Common myeloid progenitor, CD34-positive (primary cell): ENCODE measurements at regions not wholly inside any gene's neighbourhood (a gene's known extent, or its start where the extent isn't known, plus 50 kb on each side); places are given as distances from the start of the nearest gene placed in this dataset.
A peak's percentile ranks its signal among the peaks of the same experiment; 100 is the strongest.

Experiments used
- CTCF ChIA-PET: fragments of 350-600 bp; sonication (Branson Sonifier 250); formaldehyde crosslinking; loops from one replicate; lab custom pipeline; 2021; ENCODE audit warnings: antibody characterized with exemption; lab: Charles Lee
- POLR2A ChIA-PET: fragments of 350-600 bp; sonication (Branson Sonifier 250); formaldehyde crosslinking; loops from one replicate; lab custom pipeline; 2021; ENCODE audit warnings: antibody characterized with exemption; lab: Charles Lee
- DNase-seq, 3 donors: peaks; one replicate each; pipeline versions ENCODE4 v3.0.0 to v3.0.0-alpha.2; 2013
- H3K27ac ChIP-seq, 2 experiments: 1 replicate in 1 of 2; 2 replicates in 1 of 2; pipeline ENCODE4 v1.7.0; 2013; ENCODE audit warnings: inconsistent platforms in 2 of 2, low read length in 2 of 2, mild to moderate bottlenecking in 2 of 2, low read depth in 1 of 2, moderate library complexity in 1 of 2; ENCODE audit not compliant: severe bottlenecking in 2 of 2, insufficient read depth in 1 of 2, poor library complexity in 1 of 2
- H3K27me3 ChIP-seq, 5 experiments: replicated peaks in 2 of 5; 1 replicate in 3 of 5; 2 replicates in 2 of 5; pipeline versions ENCODE4 v1.6.1 to v1.7.0; 2013; ENCODE audit warnings: low read length in 4 of 5, mild to moderate bottlenecking in 2 of 5, moderate library complexity in 2 of 5, inconsistent platforms in 1 of 5; ENCODE audit not compliant: insufficient read depth in 5 of 5, control insufficient read depth in 4 of 5
- H3K36me3 ChIP-seq, 4 experiments: 1 replicate in 2 of 4; 2 replicates in 2 of 4; pipeline versions ENCODE4 v1.6.1 to v1.7.0; 2013; ENCODE audit warnings: low read length in 3 of 4, control low read depth in 1 of 4, mild to moderate bottlenecking in 1 of 4; ENCODE audit not compliant: control insufficient read depth in 4 of 4, insufficient read depth in 4 of 4
- H3K4me1 ChIP-seq, 4 experiments: 1 replicate in 3 of 4; 2 replicates in 1 of 4; pipeline versions ENCODE4 v1.6.1 to v1.7.1; 2013; ENCODE audit warnings: low read length in 3 of 4, mild to moderate bottlenecking in 3 of 4, control low read depth in 1 of 4, inconsistent platforms in 1 of 4, moderate library complexity in 1 of 4; ENCODE audit not compliant: control insufficient read depth in 4 of 4, insufficient read depth in 4 of 4; ENCODE audit errors: control extremely low read depth in 1 of 4
- H3K4me3 ChIP-seq, 7 experiments: 1 replicate in 4 of 7; 2 replicates in 3 of 7; pipeline versions ENCODE4 v1.5.1 to v1.7.0; 2013; ENCODE audit warnings: mild to moderate bottlenecking in 7 of 7, low read length in 6 of 7, moderate library complexity in 6 of 7, inconsistent platforms in 2 of 7, low read depth in 2 of 7, control low read depth in 1 of 7; ENCODE audit not compliant: insufficient read depth in 4 of 7, control insufficient read depth in 1 of 7; ENCODE audit errors: extremely low read depth in 1 of 7
- H3K9me3 ChIP-seq, 5 experiments: 1 replicate in 4 of 5; 2 replicates in 1 of 5; pipeline versions ENCODE4 v1.6.1 to v1.7.1; 2013; ENCODE audit warnings: low read length in 4 of 5, mild to moderate bottlenecking in 2 of 5, inconsistent platforms in 1 of 5, low read depth in 1 of 5, moderate library complexity in 1 of 5; ENCODE audit not compliant: control insufficient read depth in 4 of 5, insufficient read depth in 2 of 5; ENCODE audit errors: control extremely low read depth in 1 of 5
- WGBS: methylation state at CpG from one replicate; pipeline ENCODE4 v1.1.5; 2013; ENCODE audit not compliant: insufficient coverage; 5-methylcytosine and 5-hydroxymethylcytosine counted together

DNA sequence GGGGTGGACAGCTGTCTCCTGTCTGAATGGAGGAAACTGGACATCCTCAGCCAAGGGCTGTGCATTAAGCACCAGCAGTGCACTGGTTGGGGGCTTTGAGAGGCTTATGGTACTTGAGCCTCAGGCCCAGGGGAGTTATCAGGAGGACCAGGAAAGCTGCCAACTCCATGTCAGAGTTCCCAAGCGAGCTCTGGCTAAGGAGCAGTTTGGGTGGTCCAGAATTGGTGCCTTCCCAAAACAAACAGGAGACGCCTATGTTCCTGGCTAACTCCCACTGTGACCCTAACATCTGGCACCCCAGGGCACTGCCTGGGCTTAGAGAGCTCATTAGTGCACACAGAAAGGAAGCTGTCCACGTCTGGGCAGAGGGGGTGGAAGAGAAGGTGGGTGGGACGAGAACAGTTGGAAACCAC lies 408.6 kb upstream of the NPVF start:
- 89% methylated on average over 4 of the region's 4 CpGs for WGBS
- Histone ChIP-seq H3K9me3 (peaks cover 0 to 2% (median 0%) of the 10 kb centered on the region in 5 experiments), H3K36me3 (no peaks in the 10 kb centered on the region), H3K27me3 (no peaks in the 10 kb centered on the region), H3K4me1 (peaks cover 2 to 11% (median 8%) of the 10 kb centered on the region in 4 experiments), H3K4me3 (no peak overlapping the region), H3K27ac (no peak overlapping the region)
- DNase-seq, result no peak
- ChIA-PET CTCF (interaction anchor here (0.6 kb wide), 1 partner anchor 49 kb away, joined by 3 read pairs; no protein-coding TSS in a partner anchor), POLR2A (no interaction called here)

GRCh38 chr7:25638068-25638467 lies 409.8 kb upstream of the NPVF start:
- peak in 2 of 3 donors; percentile 21 to 31 for DNase-seq
- Histone ChIP-seq H3K36me3 (no peaks in the 10 kb centered on the region), H3K27ac (no peak overlapping the region), H3K4me1 (peaks cover 2 to 11% (median 8%) of the 10 kb centered on the region in 4 experiments), H3K9me3 (peaks cover 0 to 2% (median 0%) of the 10 kb centered on the region in 5 experiments), H3K27me3 (no peaks in the 10 kb centered on the region), H3K4me3 (no peak overlapping the region)
- ChIA-PET POLR2A (interaction anchor here (0.5 kb wide), 1 partner anchor 13 kb away, joined by 3 read pairs; no protein-coding TSS in a partner anchor), CTCF (no interaction called here)

DNA sequence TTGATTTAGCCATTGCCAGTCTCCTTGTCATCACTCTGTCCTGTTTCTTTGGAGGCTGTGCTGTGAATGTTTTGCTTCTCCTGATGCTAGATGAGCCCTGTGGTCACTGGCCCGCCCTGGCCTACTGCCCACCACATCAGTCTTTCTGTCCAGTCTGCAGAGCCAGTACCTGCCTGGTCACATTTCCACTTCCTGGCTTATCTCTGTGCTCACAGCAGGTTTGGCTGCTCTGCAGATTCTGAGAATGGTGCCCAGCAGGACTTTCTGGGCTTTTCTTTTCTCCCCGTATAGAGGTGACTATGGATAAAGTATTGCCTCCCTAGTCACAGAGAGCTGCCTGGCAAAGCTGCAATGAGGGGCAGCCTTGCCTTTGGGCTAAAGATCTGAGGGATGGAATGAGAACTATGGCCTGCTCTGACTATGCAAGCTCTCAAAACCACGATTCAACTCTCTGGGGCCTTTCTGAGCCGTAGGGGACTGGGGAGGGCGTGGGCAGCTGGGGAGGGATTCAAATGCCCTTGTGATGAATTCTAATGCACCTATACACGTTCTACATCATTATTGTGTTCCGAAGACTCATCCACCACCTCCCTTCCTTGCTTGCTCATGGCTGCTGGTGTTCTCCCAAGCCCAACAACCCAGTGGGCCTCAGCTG lies 410.4 kb upstream of the NPVF start:
- CTCF ChIA-PET, result no interaction called here

GRCh38 chr7:25642849-25643248 lies 414.6 kb upstream of the NPVF start:
- ChIA-PET CTCF (no interaction called here), POLR2A (no interaction called here)
- DNase-seq, result peak in 1 of 3 donors; percentile 6
- Histone ChIP-seq H3K9me3 (no peaks in the 10 kb centered on the region), H3K36me3 (no peaks in the 10 kb centered on the region), H3K4me1 (peaks cover 2 to 25% (median 21%) of the 10 kb centered on the region in 4 experiments), H3K27me3 (no peaks in the 10 kb centered on the region), H3K4me3 (no peak overlapping the region), H3K27ac (no peak overlapping the region)
- 100% methylated on average over 2 of the region's 3 CpGs for WGBS

More for the DNA sequence above, 410.4 kb upstream of the NPVF start:
- POLR2A ChIA-PET, result no interaction called here
- no peak for DNase-seq
- Histone ChIP-seq H3K4me1 (peaks cover 2 to 15% (median 11%) of the 10 kb centered on the region in 4 experiments), H3K36me3 (no peaks in the 10 kb centered on the region), H3K9me3 (peaks cover 0 to 2% (median 0%) of the 10 kb centered on the region in 5 experiments), H3K27ac (no peak overlapping the region), H3K4me3 (peak overlapping the region in 1 of 7 experiments; percentile 27), H3K27me3 (no peaks in the 10 kb centered on the region)
- WGBS, result 84% methylated on average over 3 of the region's 7 CpGs

DNA sequence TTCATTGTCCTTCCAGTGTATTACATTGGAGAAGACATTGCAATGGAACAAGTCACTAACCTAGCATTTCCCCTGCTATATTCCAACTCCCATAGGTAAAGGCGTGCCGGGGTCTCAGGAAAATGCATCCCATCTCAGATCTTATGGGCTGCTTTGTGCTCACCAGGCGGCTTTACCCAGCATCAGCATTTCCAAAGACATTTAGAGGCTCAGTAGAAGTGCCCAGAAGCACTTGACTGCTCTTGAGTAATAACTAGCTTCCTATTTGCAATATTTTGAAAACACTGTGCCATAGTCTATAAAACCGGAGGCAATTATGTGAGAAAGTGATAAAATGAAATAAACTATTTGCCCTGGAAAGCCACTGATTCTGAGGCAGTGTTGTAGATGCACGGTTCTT lies 415.0 kb upstream of the NPVF start:
- H3K27me3 ChIP-seq, result no peaks in the 10 kb centered on the region
- H3K9me3 ChIP-seq, result no peaks in the 10 kb centered on the region
- DNase-seq, result no peak
- POLR2A ChIA-PET, result no interaction called here
- H3K4me3 ChIP-seq, result no peak overlapping the region
- 100% methylated on average over 5 of the region's 5 CpGs for WGBS
- no peak overlapping the region for H3K27ac ChIP-seq
- H3K36me3 ChIP-seq, result no peaks in the 10 kb centered on the region
- peaks cover 2 to 20% (median 19%) of the 10 kb centered on the region in 4 experiments for H3K4me1 ChIP-seq
- CTCF ChIA-PET, result no interaction called here

DNA sequence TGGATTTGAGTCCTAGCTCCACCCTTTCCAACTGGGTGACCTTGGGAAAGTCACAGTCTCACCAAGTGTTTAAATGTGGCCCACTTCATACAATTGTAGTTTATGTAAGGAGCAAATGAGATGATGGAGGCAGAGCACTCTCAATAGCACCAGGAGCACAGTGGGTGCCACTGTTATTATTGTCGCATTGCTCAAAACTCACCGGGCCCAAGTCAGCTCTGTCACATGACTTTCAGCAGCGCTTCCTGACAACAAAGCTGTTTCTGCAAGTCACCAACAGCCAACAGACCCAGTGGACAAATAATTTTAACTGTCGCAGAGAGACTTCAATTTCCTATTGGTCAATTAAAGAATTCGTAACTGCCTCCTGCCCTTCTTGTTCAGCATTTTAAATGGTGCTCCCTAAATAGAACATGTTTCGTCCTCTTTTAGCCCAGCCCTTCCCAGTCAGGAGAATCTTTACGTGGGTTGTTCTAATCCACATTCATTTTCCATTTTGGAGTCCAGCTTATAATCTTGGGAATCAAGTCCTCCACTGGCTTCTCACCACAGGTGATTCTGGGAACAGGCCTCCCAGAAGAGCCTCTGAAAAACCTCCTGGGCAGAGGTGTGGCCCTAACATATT lies 415.6 kb upstream of the NPVF start:
- POLR2A ChIA-PET, result no interaction called here
- WGBS, result 12% methylated on average over 6 of the region's 7 CpGs
- CTCF ChIA-PET, result no interaction called here

DNA sequence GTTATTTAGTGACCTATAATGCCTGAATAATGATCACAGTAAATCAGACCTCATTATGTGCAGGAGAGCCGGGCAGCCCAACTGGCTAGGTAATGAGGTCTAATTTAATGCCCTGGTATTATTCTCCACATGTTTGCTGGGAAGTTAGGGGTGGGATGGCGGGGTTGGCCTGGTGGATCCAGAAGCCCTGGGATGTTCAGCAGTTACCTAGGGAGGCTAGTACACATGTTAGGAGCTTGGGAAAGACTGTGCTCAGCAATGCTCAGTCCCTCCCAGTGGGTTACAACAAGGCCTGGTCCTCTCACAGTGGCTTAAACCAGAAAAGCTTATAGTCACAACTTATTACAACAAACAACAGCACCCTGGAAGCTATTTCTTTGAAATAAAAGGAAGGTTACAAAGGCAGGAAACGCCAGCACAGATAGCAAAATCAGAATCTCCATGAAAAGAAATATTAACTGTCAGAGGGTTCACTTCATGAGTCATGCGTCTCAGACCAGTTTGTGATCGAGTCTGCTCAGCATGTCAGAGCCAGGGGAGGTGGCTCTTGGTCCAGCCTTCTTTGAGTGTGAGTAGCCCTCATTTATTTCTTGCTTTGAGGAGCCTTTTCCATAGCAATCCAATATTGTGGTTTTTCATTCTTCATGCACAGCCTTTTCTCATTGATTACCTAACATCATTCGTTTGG lies 418.6 kb upstream of the NPVF start:
- ChIA-PET POLR2A (no interaction called here), CTCF (no interaction called here)
- Histone ChIP-seq H3K9me3 (no peaks in the 10 kb centered on the region), H3K4me1 (peaks cover 0 to 15% (median 12%) of the 10 kb centered on the region in 4 experiments), H3K27ac (no peak overlapping the region), H3K27me3 (no peaks in the 10 kb centered on the region), H3K4me3 (no peak overlapping the region), H3K36me3 (no peaks in the 10 kb centered on the region)
- 93% methylated on average over 6 of the region's 6 CpGs for WGBS
- no peak for DNase-seq

More for the DNA sequence above, 415.6 kb upstream of the NPVF start:
- Histone ChIP-seq H3K27me3 (no peaks in the 10 kb centered on the region), H3K4me1 (peaks cover 0 to 15% (median 14%) of the 10 kb centered on the region in 4 experiments), H3K36me3 (no peaks in the 10 kb centered on the region), H3K27ac (no peak overlapping the region), H3K9me3 (no peaks in the 10 kb centered on the region), H3K4me3 (no peak overlapping the region)
- peak in 2 of 3 donors; percentile 60 to 75 for DNase-seq
